ENCODE measurements at regions not wholly inside any gene's neighbourhood (a gene's known extent, or its start where the extent isn't known, plus 50 kb on each side); places are given as distances from the start of the nearest gene placed in this dataset.

- Histone ChIP-seq H3K27me3 (ENCODE audit: insufficient read depth, low read length) (no peaks in the 10 kb centered on the region), H3K9me3 (ENCODE audit: low read length) (no peaks in the 10 kb centered on the region), H3K36me3 (ENCODE audit: insufficient read depth, low read length) (no peaks in the 10 kb centered on the region), H2AFZ (ENCODE audit: low read depth, low read length) (no peak overlapping the region), H3K4me1 (ENCODE audit: insufficient read depth, low read length) (peaks cover 3% of the 10 kb centered on the region), H3K4me3 (ENCODE audit: low read length) (no peak overlapping the region)
Observed at GRCh38 chr2:8578335-8579244, 103.3 kb upstream of the ID2 start.

- Histone ChIP-seq H3K27me3 (ENCODE audit: insufficient read depth, low read length) (no peaks in the 10 kb centered on the region), H3K4me1 (ENCODE audit: insufficient read depth, low read length) (peaks cover 3% of the 10 kb centered on the region), H2AFZ (ENCODE audit: low read depth, low read length) (no peak overlapping the region), H3K36me3 (ENCODE audit: insufficient read depth, low read length) (no peaks in the 10 kb centered on the region), H3K9me3 (ENCODE audit: low read length) (peaks cover 2% of the 10 kb centered on the region), H3K4me3 (ENCODE audit: low read length) (no peak overlapping the region)
Observed at GRCh38 chr2:8579485-8580085, 102.3 kb upstream of the ID2 start.

GRCh38 chr2:8580316-8581233, 101.3 kb upstream of the ID2 start:
- no peaks in the 10 kb centered on the region for H3K36me3 ChIP-seq (ENCODE audit: insufficient read depth, low read length)
- no peaks in the 10 kb centered on the region for H3K4me1 ChIP-seq (ENCODE audit: insufficient read depth, low read length)
- H3K9me3 ChIP-seq (ENCODE audit: low read length), result peaks cover 2% of the 10 kb centered on the region
- H3K4me3 ChIP-seq (ENCODE audit: low read length), result no peak overlapping the region
- no peaks in the 10 kb centered on the region for H3K27me3 ChIP-seq (ENCODE audit: insufficient read depth, low read length)
- no peak overlapping the region for H2AFZ ChIP-seq (ENCODE audit: low read depth, low read length)

GRCh38 chr2:8581234-8581561, 100.7 kb upstream of the ID2 start:
- H3K9me3 ChIP-seq (ENCODE audit: low read length), result peaks cover 2% of the 10 kb centered on the region
- no peaks in the 10 kb centered on the region for H3K36me3 ChIP-seq (ENCODE audit: insufficient read depth, low read length)
- no peak overlapping the region for H2AFZ ChIP-seq (ENCODE audit: low read depth, low read length)
- H3K4me1 ChIP-seq (ENCODE audit: insufficient read depth, low read length), result no peaks in the 10 kb centered on the region
- H3K27me3 ChIP-seq (ENCODE audit: insufficient read depth, low read length), result no peaks in the 10 kb centered on the region
- H3K4me3 ChIP-seq (ENCODE audit: low read length), result no peak overlapping the region

- Histone ChIP-seq H3K4me3 (ENCODE audit: low read length) (no peak overlapping the region), H3K9me3 (ENCODE audit: low read length) (peaks cover 2% of the 10 kb centered on the region), H2AFZ (ENCODE audit: low read depth, low read length) (no peak overlapping the region), H3K36me3 (ENCODE audit: insufficient read depth, low read length) (no peaks in the 10 kb centered on the region), H3K27me3 (ENCODE audit: insufficient read depth, low read length) (no peaks in the 10 kb centered on the region), H3K4me1 (ENCODE audit: insufficient read depth, low read length) (no peaks in the 10 kb centered on the region)
Observed at GRCh38 chr2:8581601-8582041, 100.2 kb upstream of the ID2 start.

GRCh38 chr2:8582191-8582590, 99.7 kb upstream of the ID2 start:
- no peak overlapping the region for H3K4me3 ChIP-seq (ENCODE audit: low read length)
- no peaks in the 10 kb centered on the region for H3K4me1 ChIP-seq (ENCODE audit: insufficient read depth, low read length)
- no peaks in the 10 kb centered on the region for H3K27me3 ChIP-seq (ENCODE audit: insufficient read depth, low read length)
- H3K36me3 ChIP-seq (ENCODE audit: insufficient read depth, low read length), result no peaks in the 10 kb centered on the region
- H2AFZ ChIP-seq (ENCODE audit: low read depth, low read length), result no peak overlapping the region
- peaks cover 2% of the 10 kb centered on the region for H3K9me3 ChIP-seq (ENCODE audit: low read length)

- Histone ChIP-seq H2AFZ (ENCODE audit: low read depth, low read length) (no peak overlapping the region), H3K4me3 (ENCODE audit: low read length) (no peak overlapping the region), H3K36me3 (ENCODE audit: insufficient read depth, low read length) (no peaks in the 10 kb centered on the region), H3K9me3 (ENCODE audit: low read length) (peaks cover 2% of the 10 kb centered on the region), H3K27me3 (ENCODE audit: insufficient read depth, low read length) (no peaks in the 10 kb centered on the region), H3K4me1 (ENCODE audit: insufficient read depth, low read length) (no peaks in the 10 kb centered on the region)
Observed at GRCh38 chr2:8582651-8583399, 99.0 kb upstream of the ID2 start.

GRCh38 chr2:8583400-8584173, 98.3 kb upstream of the ID2 start:
- Histone ChIP-seq H3K36me3 (ENCODE audit: insufficient read depth, low read length) (no peaks in the 10 kb centered on the region), H3K4me1 (ENCODE audit: insufficient read depth, low read length) (no peaks in the 10 kb centered on the region), H3K9me3 (ENCODE audit: low read length) (peaks cover 2% of the 10 kb centered on the region), H2AFZ (ENCODE audit: low read depth, low read length) (no peak overlapping the region), H3K27me3 (ENCODE audit: insufficient read depth, low read length) (no peaks in the 10 kb centered on the region), H3K4me3 (ENCODE audit: low read length) (no peak overlapping the region)

- peaks cover 2% of the 10 kb centered on the region for H3K9me3 ChIP-seq (ENCODE audit: low read length)
- no peak overlapping the region for H2AFZ ChIP-seq (ENCODE audit: low read depth, low read length)
- no peaks in the 10 kb centered on the region for H3K4me1 ChIP-seq (ENCODE audit: insufficient read depth, low read length)
- no peak overlapping the region for H3K4me3 ChIP-seq (ENCODE audit: low read length)
- no peaks in the 10 kb centered on the region for H3K36me3 ChIP-seq (ENCODE audit: insufficient read depth, low read length)
- H3K27me3 ChIP-seq (ENCODE audit: insufficient read depth, low read length), result no peaks in the 10 kb centered on the region
Observed at GRCh38 chr2:8584174-8585066, 97.4 kb upstream of the ID2 start.

GRCh38 chr2:8586457-8587051, 95.3 kb upstream of the ID2 start:
- Histone ChIP-seq H3K9me3 (ENCODE audit: low read length) (peaks cover 2% of the 10 kb centered on the region), H2AFZ (ENCODE audit: low read depth, low read length) (no peak overlapping the region), H3K27me3 (ENCODE audit: insufficient read depth, low read length) (no peaks in the 10 kb centered on the region), H3K4me3 (ENCODE audit: low read length) (no peak overlapping the region), H3K4me1 (ENCODE audit: insufficient read depth, low read length) (no peaks in the 10 kb centered on the region), H3K36me3 (ENCODE audit: insufficient read depth, low read length) (no peaks in the 10 kb centered on the region)

- Histone ChIP-seq H3K27me3 (ENCODE audit: insufficient read depth, low read length) (no peaks in the 10 kb centered on the region), H3K9me3 (ENCODE audit: low read length) (peaks cover 2% of the 10 kb centered on the region), H3K4me1 (ENCODE audit: insufficient read depth, low read length) (no peaks in the 10 kb centered on the region), H3K36me3 (ENCODE audit: insufficient read depth, low read length) (no peaks in the 10 kb centered on the region), H3K4me3 (ENCODE audit: low read length) (no peak overlapping the region), H2AFZ (ENCODE audit: low read depth, low read length) (no peak overlapping the region)
Observed at GRCh38 chr2:8587251-8587791, 94.5 kb upstream of the ID2 start.

Data from neuron (in vitro differentiated cells).